Endothelial cell of umbilical vein (primary cell): ENCODE measurements at regions not wholly inside any gene's neighbourhood (a gene's known extent, or its start where the extent isn't known, plus 50 kb on each side); places are given as distances from the start of the nearest gene placed in this dataset.

Source experiments
- BruUV-seq: library from RNA; stranded (reverse); fragments of 400-500 nt; replicated peaks from 2 replicates; lab custom pipeline; 2021; lab: Mats Ljungman, UMichigan
- CTCF ChIA-PET: fragments of 300-600, 350-600 bp; sonication (Branson Sonifier 250); formaldehyde crosslinking; loops from one replicate; lab custom pipeline; 2021; ENCODE audit warnings: antibody characterized with exemption, inconsistent platforms; lab: Charles Lee
- POLR2A ChIA-PET: fragments of 300-600, 350-600 bp; sonication (Branson Sonifier 250); formaldehyde crosslinking; loops from one replicate; lab custom pipeline; 2021; ENCODE audit warnings: antibody characterized with exemption, inconsistent platforms; lab: Charles Lee
- DNase-seq: peaks from one replicate; pipeline ENCODE4 v3.0.0-alpha.2; 2011; ENCODE audit warnings: low read depth, low spot score
- FAIRE-seq: peaks from 2 replicates; lab custom pipeline; 2011; peaks lifted over from hg19 to GRCh38; lab: Jason Lieb, UNC
- H2AFZ ChIP-seq: 2 replicates; pipeline ENCODE4 v1.6.0; 2012; ENCODE audit warnings: low read depth, low read length, control low read depth, inconsistent platforms
- H3K27ac ChIP-seq: 2 replicates; pipeline ENCODE4 v1.5.1; 2011; ENCODE audit warnings: low read depth, mild to moderate bottlenecking, control low read depth, low read length, moderate library complexity; ENCODE audit not compliant: insufficient read depth
- H3K27me3 ChIP-seq, 2 experiments: 2 replicates each; pipeline versions ENCODE4 v1.6.0 to v1.6.1; 2011; ENCODE audit warnings: low read length in 2 of 2, mixed read lengths in 1 of 2; ENCODE audit not compliant: control insufficient read depth in 2 of 2, insufficient read depth in 2 of 2
- H3K36me3 ChIP-seq, 2 experiments: 2 replicates in 1 of 2; 3 replicates in 1 of 2; pipeline ENCODE4 v1.5.1; 2011; ENCODE audit warnings: low read length in 2 of 2, mild to moderate bottlenecking in 1 of 2, moderate library complexity in 1 of 2; ENCODE audit not compliant: control insufficient read depth in 2 of 2, insufficient read depth in 2 of 2; ENCODE audit errors: extremely low read depth in 1 of 2
- H3K4me1 ChIP-seq: 3 replicates; pipeline ENCODE4 v1.5.1; 2011; ENCODE audit warnings: mild to moderate bottlenecking, low read length; ENCODE audit not compliant: control insufficient read depth, insufficient read depth; ENCODE audit errors: extremely low read depth
- H3K4me2 ChIP-seq: 2 replicates; pipeline ENCODE4 v1.6.1; 2011; ENCODE audit warnings: low read length, control low read depth, mixed read lengths; ENCODE audit not compliant: insufficient read depth
- H3K4me3 ChIP-seq, 3 experiments: fragments of 200-600 bp in 1 of 3; sonication (generic), shearing (Covaris generic) in 1 of 3; replicated peaks in 1 of 3; 2 replicates each; pipeline ENCODE4 v1.5.1; 2011 to 2016; ENCODE audit warnings: control low read depth in 3 of 3, low read length in 3 of 3, mild to moderate bottlenecking in 2 of 3, inconsistent platforms in 1 of 3, low read depth in 1 of 3, moderate library complexity in 1 of 3; ENCODE audit not compliant: insufficient read depth in 1 of 3
- H3K79me2 ChIP-seq: 2 replicates; pipeline ENCODE4 v1.6.0; 2012; ENCODE audit warnings: low read length, inconsistent platforms; ENCODE audit not compliant: control insufficient read depth, insufficient read depth
- H3K9ac ChIP-seq: replicated peaks from 2 replicates; pipeline ENCODE3; 2011; ENCODE audit warnings: low read length, control low read depth; ENCODE audit not compliant: insufficient read depth; ENCODE audit errors: extremely low read depth
- H3K9me1 ChIP-seq: replicated peaks from 3 replicates; pipeline ENCODE4 v1.6.0; 2011; ENCODE audit warnings: mild to moderate bottlenecking, low read length; ENCODE audit not compliant: control insufficient read depth, insufficient read depth; ENCODE audit errors: extremely low read depth
- H3K9me3 ChIP-seq: replicated peaks from 2 replicates; pipeline ENCODE4 v1.5.1; 2012; ENCODE audit warnings: low read length, inconsistent platforms; ENCODE audit not compliant: control insufficient read depth, insufficient read depth
- H4K20me1 ChIP-seq: replicated peaks from 2 replicates; pipeline ENCODE3; 2011; ENCODE audit warnings: mild to moderate bottlenecking, low read length; ENCODE audit not compliant: control insufficient read depth, insufficient read depth; ENCODE audit errors: extremely low read depth
- CTCF ChIP-seq, 2 donors: IDR thresholded peaks; 1 replicate in 1 of 2; 2 replicates in 1 of 2; pipeline ENCODE4 v1.5.1; 2011; ENCODE audit warnings: low read length in 2 of 2, mild to moderate bottlenecking in 2 of 2, moderate library complexity in 2 of 2, control low read depth in 1 of 2, inconsistent platforms in 1 of 2, low read depth in 1 of 2; ENCODE audit not compliant: insufficient read depth in 1 of 2; ENCODE audit errors: extremely low read depth in 1 of 2
- EZH2 ChIP-seq: IDR thresholded peaks from 2 replicates; pipeline ENCODE4 v1.6.1; 2012; ENCODE audit warnings: borderline replicate concordance, low read depth, mild to moderate bottlenecking, moderate library complexity, low read length, inconsistent platforms; ENCODE audit not compliant: severe bottlenecking
- FOS ChIP-seq: IDR thresholded peaks from 2 replicates; pipeline ENCODE4 v1.6.1; 2011; ENCODE audit warnings: mild to moderate bottlenecking, low read length, moderate library complexity, borderline replicate concordance; ENCODE audit not compliant: insufficient read depth
- GATA2 ChIP-seq: IDR thresholded peaks from 2 replicates; pipeline ENCODE4 v1.7.0; 2011; ENCODE audit warnings: low read depth, mild to moderate bottlenecking, moderate library complexity, mixed read lengths, low read length; ENCODE audit not compliant: insufficient read length, insufficient read depth
- JUN ChIP-seq: IDR thresholded peaks from 2 replicates; pipeline ENCODE4 v1.6.1; 2011; ENCODE audit warnings: borderline replicate concordance, low read depth; ENCODE audit not compliant: insufficient read length, insufficient read depth
- MYC ChIP-seq: IDR thresholded peaks from one replicate; pipeline ENCODE4 v1.6.1; 2011; ENCODE audit warnings: mild to moderate bottlenecking, low read depth, low read length
- POLR2A ChIP-seq: IDR thresholded peaks from 2 replicates; pipeline ENCODE4 v1.6.1; 2012; ENCODE audit warnings: low read depth, mild to moderate bottlenecking, control low read depth, low read length
- POLR2AphosphoS5 ChIP-seq: IDR thresholded peaks from 2 replicates; pipeline ENCODE4 v1.6.1; 2012; ENCODE audit warnings: low read depth, mild to moderate bottlenecking, control low read depth, low read length, moderate library complexity; ENCODE audit not compliant: insufficient read depth
- dilution Hi-C: fragments of 300-500 bp; cut with MboI; formaldehyde crosslinking; loops from one replicate; pipeline ENCODE4 v1.15.0; 2019; ENCODE audit warnings: low sequenced_read_pairs; ENCODE audit not compliant: extremely low pct_ligation_motif_present
- intact Hi-C: fragments of 100-400 bp; cut with micrococcal nuclease; formaldehyde crosslinking; loops from one replicate; pipeline ENCODE4 v1.10.0; 2022
- TF ChIP-seq, protein P1 (sequence below): IDR thresholded peaks from 2 replicates; pipeline ENCODE4 v1.6.1; 2011; ENCODE audit not compliant: insufficient read depth, insufficient read length

DNA sequence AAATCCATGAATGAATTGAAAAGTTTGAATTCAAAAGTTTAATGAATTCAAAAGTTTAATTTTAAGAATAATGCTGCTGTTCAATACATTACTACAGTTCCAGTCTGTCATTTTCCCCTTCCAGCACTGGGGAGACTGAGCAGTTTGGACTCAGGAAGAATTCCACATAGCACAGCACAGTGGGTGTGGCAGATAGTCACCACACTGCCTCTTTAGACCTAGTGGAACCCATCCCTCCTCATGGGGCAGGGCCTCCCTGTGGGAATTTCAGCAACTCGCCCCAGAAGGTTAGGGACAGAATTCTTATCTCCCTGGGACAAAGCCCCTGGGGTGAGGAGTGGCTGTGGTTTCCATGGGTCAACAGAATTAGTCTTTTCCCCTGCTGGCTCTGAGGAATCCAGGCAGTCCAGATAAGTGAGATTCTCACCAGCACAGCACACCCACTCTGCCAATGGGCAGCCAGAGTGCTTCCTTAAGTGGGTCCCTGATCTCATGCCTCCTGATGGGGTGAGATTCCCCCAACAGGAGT is 442.0 kb upstream of the SYT4 start:
- BruUV-seq: no TSS peak
- TF ChIP-seq GATA2 (no peak), POLR2AphosphoS5 (no peak), MYC (no peak), EZH2 (no peak), POLR2A (no peak), FOS (no peak), JUN (no peak), CTCF (IDR thresholded peaks at IDR 0.05; ENCODE audit: extremely low read depth in 1 of 2, insufficient read depth in 1 of 2, low read depth in 1 of 2, low read length in 2 of 2) (no peak)
- TF ChIP-seq, protein P1, sequence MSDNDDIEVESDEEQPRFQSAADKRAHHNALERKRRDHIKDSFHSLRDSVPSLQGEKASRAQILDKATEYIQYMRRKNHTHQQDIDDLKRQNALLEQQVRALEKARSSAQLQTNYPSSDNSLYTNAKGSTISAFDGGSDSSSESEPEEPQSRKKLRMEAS: no peak
- Histone ChIP-seq H3K9me3 (no peaks in the 10 kb centered on the region), H3K79me2 (no peaks in the 10 kb centered on the region), H3K4me3 (no peak overlapping the region), H4K20me1 (no peaks in the 10 kb centered on the region), H2AFZ (no peak overlapping the region), H3K27ac (no peak overlapping the region), H3K27me3 (no peaks in the 10 kb centered on the region), H3K4me1 (no peaks in the 10 kb centered on the region), H3K9me1 (no peaks in the 10 kb centered on the region), H3K4me2 (no peak overlapping the region), H3K36me3 (no peaks in the 10 kb centered on the region), H3K9ac (no peak overlapping the region)
- DNase-seq: no peak
- dilution Hi-C loops: no loop called here
- no peak for FAIRE-seq
- CTCF ChIA-PET: no interaction called here
- intact Hi-C loops: no loop called here
- POLR2A ChIA-PET: no interaction called here
